Stimulated activated naive B cell treated with anti-CD40 and anti-IgM and Interleukin-4, amounts not matched to agents 10 μg/mL and 1 μg/mL and 100 μg/mL, for 72 hours (primary cell): ENCODE measurements at regions not wholly inside any gene's neighbourhood (a gene's known extent, or its start where the extent isn't known, plus 50 kb on each side); places are given as distances from the start of the nearest gene placed in this dataset.

Source experiments
- ATAC-seq, 2 donors: fragments of 150-1000 bp; cut with Tn5 transposase; replicated peaks; 2 replicates each; pipeline ENCODE4 v1.10.0; 2021; ENCODE audit warnings: moderate library complexity in 1 of 2
- DNase-seq: peaks from one replicate; pipeline ENCODE4 v3.0.0; 2021
- H3K27ac Mint-ChIP-seq: one replicate; pipeline ENCODE4 v1.8.0; 2022; ENCODE audit warnings: mild to moderate bottlenecking, mixed read lengths
- H3K27me3 Mint-ChIP-seq, 2 donors: one replicate each; pipeline ENCODE4 v1.8.0; 2022; ENCODE audit warnings: mixed read lengths in 2 of 2
- H3K36me3 Mint-ChIP-seq, 2 donors: one replicate each; pipeline ENCODE4 v1.8.0; 2022; ENCODE audit warnings: mixed read lengths in 2 of 2, mild to moderate bottlenecking in 1 of 2
- H3K4me1 Mint-ChIP-seq, 2 donors: one replicate each; pipeline ENCODE4 v1.8.0; 2022; ENCODE audit warnings: mixed read lengths in 2 of 2, mild to moderate bottlenecking in 1 of 2
- H3K4me3 Mint-ChIP-seq, 2 donors: one replicate each; pipeline ENCODE4 v1.8.0; 2022; ENCODE audit warnings: mild to moderate bottlenecking in 2 of 2, mixed read lengths in 2 of 2, moderate library complexity in 1 of 2
- H3K9me3 Mint-ChIP-seq, 2 donors: one replicate each; pipeline ENCODE4 v1.8.0; 2022; ENCODE audit warnings: mixed read lengths in 2 of 2, mild to moderate bottlenecking in 1 of 2

DNA sequence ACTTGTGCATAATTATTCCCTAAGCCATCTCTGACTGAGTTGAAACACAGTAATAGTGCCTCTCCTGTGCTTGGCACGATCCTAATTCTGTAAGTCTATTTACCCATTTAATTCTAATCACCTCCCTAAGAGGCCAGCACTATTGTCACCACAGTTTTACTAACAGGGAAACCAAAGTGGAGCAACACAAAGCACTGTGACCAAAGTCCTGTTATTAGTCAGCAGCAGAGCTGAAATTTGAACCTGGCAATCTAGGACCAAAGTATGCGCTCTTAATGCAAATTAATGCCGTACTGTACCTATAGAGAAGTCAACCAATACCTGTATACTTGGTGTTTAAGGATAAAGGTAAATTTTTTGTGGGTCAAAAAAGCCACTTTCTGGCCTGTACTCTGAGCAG, 77.1 kb upstream of the CNTLN start:
- no peak overlapping the region for H3K4me3 Mint-ChIP-seq
- H3K4me1 Mint-ChIP-seq: no peaks in the 10 kb centered on the region
- ATAC-seq (no peak), DNase-seq (no peak)
- peaks cover 0 to 7% of the 10 kb centered on the region in 2 donors for H3K9me3 Mint-ChIP-seq
- no peak overlapping the region for H3K27ac Mint-ChIP-seq
- H3K27me3 Mint-ChIP-seq: no peaks in the 10 kb centered on the region
- no peaks in the 10 kb centered on the region for H3K36me3 Mint-ChIP-seq

DNA sequence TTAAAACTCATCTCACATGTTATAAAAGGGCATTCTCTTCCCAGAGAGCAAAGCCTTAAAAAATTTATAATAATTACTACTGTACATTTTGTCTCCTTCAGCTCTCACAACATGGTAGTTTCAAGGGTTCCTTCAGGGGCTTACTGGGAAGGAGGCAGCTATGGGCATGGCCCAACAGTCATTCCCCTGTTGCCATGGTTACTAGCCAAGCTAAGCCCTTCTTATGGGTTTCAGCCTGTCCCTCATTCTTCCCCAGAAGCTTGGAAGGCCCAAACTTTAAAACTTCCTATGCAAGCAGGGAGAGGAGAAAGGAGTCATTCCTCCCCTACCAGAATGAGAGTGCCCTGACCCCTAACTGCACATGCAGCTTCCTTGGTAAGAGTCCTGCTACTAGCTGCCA, 82.2 kb upstream of the CNTLN start:
- no peak overlapping the region for H3K4me3 Mint-ChIP-seq
- ATAC-seq (no peak), DNase-seq (no peak)
- H3K27ac Mint-ChIP-seq: no peak overlapping the region
- H3K27me3 Mint-ChIP-seq: no peaks in the 10 kb centered on the region
- peaks cover 0 to 13% of the 10 kb centered on the region in 2 donors for H3K9me3 Mint-ChIP-seq
- no peaks in the 10 kb centered on the region for H3K36me3 Mint-ChIP-seq
- H3K4me1 Mint-ChIP-seq: no peaks in the 10 kb centered on the region

DNA sequence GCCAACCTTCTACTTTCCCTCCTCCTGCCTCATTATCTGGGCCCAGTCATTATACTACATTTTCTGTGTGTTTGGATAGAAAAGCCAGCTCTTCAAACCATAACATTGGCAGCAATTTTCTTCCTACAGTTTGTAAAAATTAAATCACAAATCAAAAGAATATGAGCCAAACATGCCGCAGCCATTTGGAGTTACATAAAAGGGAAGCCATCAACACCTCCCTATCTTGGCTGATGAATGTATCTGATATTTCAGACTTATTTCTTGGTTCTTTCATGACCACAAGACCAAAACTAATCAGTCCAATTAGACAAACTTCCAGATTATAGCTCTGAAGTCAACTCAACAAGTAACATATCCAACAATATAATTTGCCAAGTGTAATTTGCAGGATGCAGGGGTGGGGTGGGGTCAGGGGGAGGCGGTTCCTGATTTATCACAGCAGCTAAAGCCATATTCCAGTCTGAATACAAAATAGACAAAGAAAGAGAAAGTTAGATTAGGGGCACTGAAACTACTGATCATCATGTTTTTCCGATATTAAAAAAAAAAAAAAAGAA, 89.4 kb upstream of the CNTLN start:
- ATAC-seq (no peak), DNase-seq (no peak)
- H3K27ac Mint-ChIP-seq: no peak overlapping the region
- H3K27me3 Mint-ChIP-seq: no peaks in the 10 kb centered on the region
- no peaks in the 10 kb centered on the region for H3K4me1 Mint-ChIP-seq
- no peaks in the 10 kb centered on the region for H3K36me3 Mint-ChIP-seq
- H3K9me3 Mint-ChIP-seq: peaks cover 0 to 8% of the 10 kb centered on the region in 2 donors
- H3K4me3 Mint-ChIP-seq: no peak overlapping the region

DNA sequence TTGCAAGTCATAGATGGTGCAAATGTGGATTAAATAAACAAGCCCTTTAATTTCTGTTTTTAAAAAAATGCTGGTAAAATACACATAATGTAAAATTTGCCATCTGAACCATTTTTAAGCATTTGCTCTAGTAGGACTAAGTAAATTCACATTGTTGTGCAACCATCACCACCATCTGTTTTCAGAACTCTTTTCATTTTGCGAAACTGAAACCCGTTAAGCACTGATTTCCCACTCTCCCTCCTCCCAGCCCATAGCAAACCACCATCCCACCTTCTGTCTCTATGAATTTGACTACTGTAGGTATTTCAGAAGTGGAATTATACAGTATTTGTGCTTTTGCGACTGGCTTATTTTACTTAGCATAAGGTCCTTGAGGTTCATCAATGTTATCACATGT, 103.3 kb upstream of the CNTLN start:
- ATAC-seq (no peak), DNase-seq (no peak)
- peaks cover 3 to 4% of the 10 kb centered on the region in 2 donors for H3K9me3 Mint-ChIP-seq
- H3K27me3 Mint-ChIP-seq: no peaks in the 10 kb centered on the region
- no peak overlapping the region for H3K4me3 Mint-ChIP-seq
- no peaks in the 10 kb centered on the region for H3K36me3 Mint-ChIP-seq
- no peaks in the 10 kb centered on the region for H3K4me1 Mint-ChIP-seq
- H3K27ac Mint-ChIP-seq: no peak overlapping the region

DNA sequence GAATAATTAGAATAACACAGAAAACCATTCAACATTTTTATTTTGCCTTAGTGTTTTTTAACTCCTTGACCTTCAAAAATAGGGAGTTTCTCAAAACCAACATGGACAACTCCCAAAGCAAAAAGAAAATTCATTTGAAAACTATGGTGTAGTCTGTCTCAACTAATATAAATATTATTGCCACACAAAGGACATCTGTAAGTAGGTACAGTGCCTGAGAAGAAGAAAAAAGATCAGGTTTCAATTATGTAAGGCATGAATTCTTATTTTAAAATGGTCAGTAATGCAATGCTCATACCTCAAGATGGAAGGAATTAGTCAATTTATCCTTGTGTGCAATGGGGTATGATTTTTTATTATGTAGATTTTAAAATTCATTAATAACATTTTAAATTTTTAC, 109.6 kb upstream of the CNTLN start:
- H3K9me3 Mint-ChIP-seq: peaks cover 5 to 7% of the 10 kb centered on the region in 2 donors
- DNase-seq (no peak), ATAC-seq (no peak)
- H3K4me1 Mint-ChIP-seq: no peaks in the 10 kb centered on the region
- H3K36me3 Mint-ChIP-seq: no peaks in the 10 kb centered on the region
- no peak overlapping the region for H3K4me3 Mint-ChIP-seq
- no peak overlapping the region for H3K27ac Mint-ChIP-seq
- no peaks in the 10 kb centered on the region for H3K27me3 Mint-ChIP-seq

DNA sequence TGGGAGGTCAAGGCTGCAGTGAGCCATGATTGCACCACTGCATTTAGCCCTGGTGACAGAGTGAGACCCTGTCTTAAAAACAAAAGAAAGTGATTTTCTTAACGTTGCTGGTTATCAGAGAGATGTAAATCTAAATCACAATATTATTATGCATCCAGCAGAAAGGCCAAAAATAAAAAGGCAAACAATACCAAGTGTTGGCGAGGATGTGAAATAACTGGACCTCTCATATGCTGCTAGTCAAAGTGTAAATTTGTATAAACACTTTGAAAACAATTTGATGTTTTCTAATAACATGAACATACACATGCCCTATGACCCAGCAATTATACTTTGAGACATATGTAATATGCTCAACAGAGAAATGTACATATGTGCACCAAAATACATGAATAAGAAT, 110.7 kb upstream of the CNTLN start:
- ATAC-seq (no peak), DNase-seq (no peak)
- no peaks in the 10 kb centered on the region for H3K36me3 Mint-ChIP-seq
- no peaks in the 10 kb centered on the region for H3K27me3 Mint-ChIP-seq
- H3K9me3 Mint-ChIP-seq: peaks cover 5 to 7% of the 10 kb centered on the region in 2 donors
- no peak overlapping the region for H3K4me3 Mint-ChIP-seq
- H3K4me1 Mint-ChIP-seq: no peaks in the 10 kb centered on the region
- no peak overlapping the region for H3K27ac Mint-ChIP-seq

DNA sequence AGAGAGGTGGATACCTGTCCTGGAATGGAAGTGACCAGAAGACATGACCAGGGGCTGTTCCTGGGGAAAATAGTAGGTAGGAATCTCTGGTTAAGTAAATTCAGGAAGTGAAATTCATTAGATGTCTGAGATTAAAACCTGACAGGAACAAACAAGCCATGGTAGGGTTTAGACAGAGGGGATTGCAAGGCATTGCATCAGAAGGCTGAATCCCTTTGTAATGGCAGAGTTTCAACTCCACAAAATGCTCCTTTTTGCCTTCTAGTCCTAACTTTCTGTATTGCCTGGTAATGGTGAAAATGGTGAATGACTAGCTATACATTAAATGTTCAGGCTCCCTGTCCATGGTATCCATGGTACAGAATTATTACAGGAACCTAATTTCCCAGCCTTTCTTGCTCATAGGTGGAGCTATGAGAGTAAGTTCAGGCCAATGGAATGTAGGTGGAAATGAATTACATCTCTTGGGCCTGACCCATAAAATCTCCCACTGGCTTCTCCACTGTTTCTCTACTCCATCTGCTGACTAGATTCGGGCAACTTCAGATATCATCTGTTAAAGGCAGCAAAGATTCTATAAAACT, 113.4 kb upstream of the CNTLN start:
- no peaks in the 10 kb centered on the region for H3K4me1 Mint-ChIP-seq
- no peak overlapping the region for H3K27ac Mint-ChIP-seq
- DNase-seq (no peak), ATAC-seq (no peak)
- peaks cover 4 to 5% of the 10 kb centered on the region in 2 donors for H3K9me3 Mint-ChIP-seq
- no peaks in the 10 kb centered on the region for H3K27me3 Mint-ChIP-seq
- H3K4me3 Mint-ChIP-seq: no peak overlapping the region
- no peaks in the 10 kb centered on the region for H3K36me3 Mint-ChIP-seq

DNA sequence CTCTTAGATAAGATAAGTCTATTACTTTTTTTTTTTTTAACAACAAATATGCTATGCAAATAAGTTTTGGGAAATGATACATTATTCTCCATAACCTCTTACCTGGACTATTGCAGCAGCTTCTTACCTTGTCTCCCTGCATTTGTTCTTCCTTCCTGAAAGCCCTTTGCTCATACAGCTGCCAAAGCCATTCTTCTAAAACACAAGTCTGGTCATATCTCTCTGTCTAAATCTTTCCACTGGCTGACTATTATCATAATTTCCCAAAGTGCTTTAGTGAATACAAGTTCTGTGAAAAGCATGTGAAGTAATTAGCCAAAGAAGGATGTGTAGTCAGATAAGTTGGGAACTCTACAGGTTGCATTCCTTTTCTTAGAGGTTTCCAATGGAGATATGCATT, 115.4 kb upstream of the CNTLN start:
- H3K4me3 Mint-ChIP-seq: no peak overlapping the region
- DNase-seq: no peak
- peaks cover 4 to 5% of the 10 kb centered on the region in 2 donors for H3K9me3 Mint-ChIP-seq
- H3K27me3 Mint-ChIP-seq: no peaks in the 10 kb centered on the region
- ATAC-seq: no peak
- no peak overlapping the region for H3K27ac Mint-ChIP-seq
- no peaks in the 10 kb centered on the region for H3K4me1 Mint-ChIP-seq
- no peaks in the 10 kb centered on the region for H3K36me3 Mint-ChIP-seq

DNA sequence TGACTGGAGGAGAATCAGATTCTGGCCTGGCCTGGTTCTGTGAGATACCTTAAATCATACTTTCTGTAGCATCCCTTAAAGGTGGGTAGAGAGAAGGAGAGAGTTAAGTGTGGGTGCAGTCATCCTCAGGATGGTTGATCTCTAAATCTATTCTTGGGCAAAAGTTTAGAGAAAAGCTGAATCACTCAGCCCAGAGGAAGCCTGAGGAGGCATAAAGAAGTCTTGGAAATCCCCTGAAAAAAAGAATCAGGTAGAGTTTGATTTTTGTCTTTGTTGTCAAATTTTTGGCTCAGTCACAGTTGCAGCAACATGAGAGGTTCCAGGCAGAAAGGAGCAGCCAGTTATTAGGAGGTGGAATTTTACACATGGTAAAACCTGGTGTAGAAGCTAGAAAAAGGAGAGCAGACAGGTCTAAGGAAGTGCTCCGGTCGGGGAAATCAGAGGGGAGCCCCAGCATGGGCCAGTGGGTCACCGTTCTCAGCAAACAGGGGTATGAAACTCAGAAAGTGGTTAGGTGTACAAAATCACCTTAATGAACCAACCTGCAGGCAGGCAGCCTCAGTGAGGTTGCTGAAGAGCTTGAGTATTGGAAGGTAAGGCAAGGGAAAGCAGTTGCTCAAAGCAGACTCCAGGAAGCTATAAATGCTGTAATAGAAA, 116.2 kb upstream of the CNTLN start:
- no peak for ATAC-seq
- no peaks in the 10 kb centered on the region for H3K27me3 Mint-ChIP-seq
- DNase-seq: no peak
- no peak overlapping the region for H3K4me3 Mint-ChIP-seq
- peaks cover under 1 to 2% of the 10 kb centered on the region in 2 donors for H3K9me3 Mint-ChIP-seq
- H3K4me1 Mint-ChIP-seq: no peaks in the 10 kb centered on the region
- H3K36me3 Mint-ChIP-seq: no peaks in the 10 kb centered on the region
- H3K27ac Mint-ChIP-seq: no peak overlapping the region

DNA sequence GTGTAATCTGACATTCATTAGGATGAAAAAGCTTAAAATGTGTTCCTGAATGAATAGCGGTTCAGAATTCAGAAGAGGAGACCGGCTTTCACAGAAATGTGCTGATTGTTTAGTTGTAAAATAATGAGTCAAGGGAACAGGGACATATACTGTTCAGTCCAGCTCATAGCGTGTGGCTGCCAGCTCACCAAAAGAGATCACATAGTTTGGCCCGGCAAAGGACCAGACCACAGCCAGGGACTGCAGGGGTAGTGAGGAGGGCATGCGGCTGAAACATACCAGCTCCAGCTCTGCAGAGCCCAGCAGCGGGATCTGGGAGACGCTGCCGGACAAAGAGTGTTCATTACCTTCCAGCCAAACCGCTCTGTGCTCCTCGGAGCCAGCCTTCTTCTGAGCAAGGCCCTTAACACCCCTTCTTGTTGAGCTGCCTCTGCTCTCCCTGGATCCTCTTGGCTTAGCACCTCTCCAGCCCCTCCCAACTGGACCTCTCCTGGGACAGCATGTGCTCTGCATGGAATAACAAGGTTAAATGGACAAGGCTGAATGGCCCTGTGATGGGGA, 116.8 kb upstream of the CNTLN start:
- H3K4me3 Mint-ChIP-seq: no peak overlapping the region
- no peaks in the 10 kb centered on the region for H3K27me3 Mint-ChIP-seq
- no peaks in the 10 kb centered on the region for H3K4me1 Mint-ChIP-seq
- peaks cover 0 to 2% of the 10 kb centered on the region in 2 donors for H3K9me3 Mint-ChIP-seq
- no peak overlapping the region for H3K27ac Mint-ChIP-seq
- no peak for ATAC-seq
- DNase-seq: no peak
- no peaks in the 10 kb centered on the region for H3K36me3 Mint-ChIP-seq

DNA sequence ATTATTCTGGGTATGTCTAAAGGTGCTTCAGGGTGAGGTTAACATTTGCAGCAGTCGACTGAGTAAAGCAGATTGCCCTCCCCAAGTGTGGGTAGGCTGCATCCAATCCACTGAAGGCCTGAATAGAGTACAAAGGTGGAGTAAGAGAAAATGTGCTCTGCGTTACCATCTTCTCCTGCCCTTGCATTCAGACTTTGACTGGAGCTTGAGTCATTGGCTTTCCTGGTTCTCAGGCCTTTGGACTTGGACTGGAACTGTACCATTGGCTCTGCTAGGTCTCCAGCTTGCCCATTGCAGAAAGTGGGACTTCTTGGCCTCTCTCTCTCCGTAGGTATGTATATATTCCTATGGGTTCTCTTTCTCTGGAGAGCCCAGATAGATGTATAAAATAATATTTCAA, 120.9 kb upstream of the CNTLN start:
- H3K4me3 Mint-ChIP-seq: no peak overlapping the region
- DNase-seq: no peak
- no peak overlapping the region for H3K27ac Mint-ChIP-seq
- H3K9me3 Mint-ChIP-seq: no peaks in the 10 kb centered on the region
- H3K27me3 Mint-ChIP-seq: no peaks in the 10 kb centered on the region
- ATAC-seq: no peak
- no peaks in the 10 kb centered on the region for H3K36me3 Mint-ChIP-seq
- no peaks in the 10 kb centered on the region for H3K4me1 Mint-ChIP-seq

DNA sequence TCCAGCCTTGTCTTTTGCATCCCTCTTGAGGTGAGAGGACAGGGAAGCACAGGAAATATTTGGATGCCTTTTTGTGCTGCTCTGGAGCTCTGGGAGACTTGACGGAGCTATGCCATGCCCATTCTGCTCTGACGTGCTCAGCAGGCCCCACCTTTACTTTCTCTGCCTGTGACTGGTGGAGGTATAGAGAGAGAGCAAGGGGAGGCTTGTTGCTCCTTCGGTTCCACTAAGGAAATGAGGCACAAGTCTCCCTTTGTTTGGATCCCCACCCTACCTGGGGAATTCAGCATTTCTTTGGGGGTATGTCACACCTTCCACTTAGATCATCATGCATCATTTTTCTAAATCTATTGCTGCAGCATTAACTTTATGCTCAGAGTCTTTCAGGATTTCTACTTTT, 121.8 kb upstream of the CNTLN start:
- Mint-ChIP-seq H3K27ac (no peak overlapping the region), H3K36me3 (no peaks in the 10 kb centered on the region), H3K4me1 (no peaks in the 10 kb centered on the region), H3K9me3 (no peaks in the 10 kb centered on the region), H3K4me3 (no peak overlapping the region), H3K27me3 (no peaks in the 10 kb centered on the region)
- ATAC-seq: no peak
- DNase-seq: no peak

DNA sequence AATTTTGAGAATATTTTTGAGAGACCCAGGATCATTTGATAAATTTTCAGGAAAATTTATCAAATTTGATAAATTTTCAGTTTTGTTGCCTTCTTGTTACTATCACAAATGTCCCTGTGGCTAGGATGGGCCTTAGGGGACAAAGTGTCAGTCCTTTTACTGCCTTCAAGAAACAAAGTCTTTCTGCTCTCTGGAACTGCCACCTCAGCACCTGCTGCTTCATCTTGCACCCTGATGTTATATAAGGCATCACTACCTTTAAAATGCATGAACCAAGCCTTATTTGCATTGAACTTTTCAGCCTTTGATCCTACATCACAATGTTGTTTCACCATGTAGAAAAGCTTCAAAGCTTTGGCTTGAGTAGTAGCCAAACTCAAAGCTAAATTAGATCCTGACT, 123.0 kb upstream of the CNTLN start:
- ATAC-seq (no peak), DNase-seq (no peak)
- Mint-ChIP-seq H3K27ac (no peak overlapping the region), H3K36me3 (no peaks in the 10 kb centered on the region), H3K4me1 (no peaks in the 10 kb centered on the region), H3K9me3 (peaks cover 0 to 2% of the 10 kb centered on the region in 2 donors), H3K4me3 (no peak overlapping the region), H3K27me3 (no peaks in the 10 kb centered on the region)

DNA sequence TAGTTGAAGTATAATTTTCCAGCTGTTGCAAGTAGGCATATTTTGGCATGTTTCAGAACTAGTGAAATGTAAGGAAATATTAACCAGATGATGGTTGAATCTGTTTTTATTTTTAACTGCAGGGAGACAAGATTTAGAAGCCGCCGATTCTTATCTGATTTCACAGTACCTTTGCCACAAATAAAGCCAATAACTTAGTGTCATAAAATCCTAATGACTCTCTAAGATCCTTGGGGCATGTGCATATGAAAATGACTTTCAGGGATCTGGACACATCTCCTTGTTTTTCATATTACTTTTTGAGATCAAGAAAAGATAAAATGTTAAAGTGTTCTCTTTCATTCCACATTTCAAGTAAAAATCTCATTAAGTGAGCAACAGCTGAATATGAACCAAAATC, 125.8 kb upstream of the CNTLN start:
- Mint-ChIP-seq H3K4me3 (no peak overlapping the region), H3K27ac (no peak overlapping the region), H3K9me3 (peaks cover 0 to 5% of the 10 kb centered on the region in 2 donors), H3K27me3 (no peaks in the 10 kb centered on the region), H3K4me1 (no peaks in the 10 kb centered on the region), H3K36me3 (no peaks in the 10 kb centered on the region)
- DNase-seq (no peak), ATAC-seq (no peak)
